TTC549 (cell line): ENCODE measurements at regions not wholly inside any gene's neighbourhood (a gene's known extent, or its start where the extent isn't known, plus 50 kb on each side); places are given as distances from the start of the nearest gene placed in this dataset.
"Not testable (repeated sequence)": the region's sequence is repeated elsewhere in the genome, so short reads cannot be mapped to it uniquely, and the experiment has no call there.

Source experiments
- FAIRE-seq: peaks from 2 replicates; lab custom pipeline; 2012; peaks lifted over from hg19 to GRCh38; lab: Jason Lieb, UNC

GRCh38 chr1:221204055-221204833, 325.0 kb downstream of the HLX start:
- FAIRE-seq, result no peak

- no peak for FAIRE-seq
Observed at GRCh38 chr1:221206076-221206475, 326.8 kb downstream of the HLX start.

GRCh38 chr1:221212926-221213325, 333.7 kb downstream of the HLX start:
- FAIRE-seq, result no peak

- FAIRE-seq, result no peak
Observed at GRCh38 chr1:221217029-221217428, 337.8 kb downstream of the HLX start.

GRCh38 chr1:221223281-221223680, 344.0 kb downstream of the HLX start:
- no peak for FAIRE-seq

- FAIRE-seq, result no peak
Observed at GRCh38 chr1:221227460-221227859, 348.2 kb downstream of the HLX start.

GRCh38 chr1:221227872-221228337, 348.7 kb downstream of the HLX start:
- FAIRE-seq, result no peak

- no peak for FAIRE-seq
Observed at GRCh38 chr1:221228594-221228993, 349.4 kb downstream of the HLX start.

- no peak for FAIRE-seq
Observed at GRCh38 chr1:221230605-221231004, 351.4 kb downstream of the HLX start.

GRCh38 chr1:221234791-221235190, 355.5 kb downstream of the HLX start:
- no peak for FAIRE-seq

- no peak for FAIRE-seq
Observed at GRCh38 chr1:221237587-221237986, 358.3 kb downstream of the HLX start.

GRCh38 chr1:221239181-221239580, 359.9 kb downstream of the HLX start:
- FAIRE-seq, result no peak

- FAIRE-seq, result no peak
Observed at GRCh38 chr1:221239792-221240191, 360.5 kb downstream of the HLX start.

GRCh38 chr1:221240690-221241089, 361.4 kb downstream of the HLX start:
- FAIRE-seq, result no peak

GRCh38 chr1:221241157-221241556, 361.9 kb downstream of the HLX start:
- no peak for FAIRE-seq

- no peak for FAIRE-seq
Observed at GRCh38 chr1:221241592-221241991, 362.3 kb downstream of the HLX start.

- no peak for FAIRE-seq
Observed at GRCh38 chr1:221246067-221246466, 366.8 kb downstream of the HLX start.

- FAIRE-seq, result no peak
Observed at GRCh38 chr1:221246628-221247415, 367.6 kb downstream of the HLX start.

- FAIRE-seq, result no peak
Observed at GRCh38 chr1:221251580-221251979, 372.3 kb downstream of the HLX start.

GRCh38 chr1:221254813-221255212, 375.6 kb downstream of the HLX start:
- FAIRE-seq, result no peak

- FAIRE-seq, result no peak
Observed at GRCh38 chr1:221256773-221257172, 377.5 kb downstream of the HLX start.

GRCh38 chr1:221257548-221257947, 378.3 kb downstream of the HLX start:
- not testable (repeated sequence) for FAIRE-seq

GRCh38 chr1:221262677-221263076, 383.4 kb downstream of the HLX start:
- FAIRE-seq, result not testable (repeated sequence)
